Neural progenitor cell (in vitro differentiated cells): ENCODE measurements at regions not wholly inside any gene's neighbourhood (a gene's known extent, or its start where the extent isn't known, plus 50 kb on each side); places are given as distances from the start of the nearest gene placed in this dataset.

Experiments used
- DNase-seq: peaks from one replicate; pipeline ENCODE4 v3.0.0-alpha.2; 2016; ENCODE audit warnings: low spot score
- H2AFZ ChIP-seq: fragments of 200-600 bp; sonication (generic); replicated peaks from 2 replicates; pipeline ENCODE4 v1.6.1; 2016; ENCODE audit warnings: antibody characterized with exemption
- H3F3A ChIP-seq: fragments of 200-600 bp; sonication (generic); 2 replicates; pipeline ENCODE4 v1.6.1; 2016; ENCODE audit warnings: antibody characterized with exemption, low read depth
- H3K27ac ChIP-seq: fragments of 200-600 bp; sonication (generic); 2 replicates; pipeline ENCODE4 v1.5.1; 2016; ENCODE audit warnings: mild to moderate bottlenecking
- H3K27me3 ChIP-seq: fragments of 200-600 bp; sonication (generic); 2 replicates; pipeline ENCODE4 v1.6.1; 2016; ENCODE audit warnings: mild to moderate bottlenecking, moderate library complexity
- H3K36me3 ChIP-seq: fragments of 200-600 bp; sonication (generic); 2 replicates; pipeline ENCODE4 v1.5.1; 2016
- H3K4me1 ChIP-seq: fragments of 200-600 bp; sonication (generic); 2 replicates; pipeline ENCODE4 v1.6.1; 2016; ENCODE audit warnings: mixed run types
- H3K4me2 ChIP-seq: fragments of 200-600 bp; sonication (generic); 2 replicates; pipeline ENCODE4 v1.6.1; 2016
- H3K4me3 ChIP-seq: fragments of 200-600 bp; sonication (generic); 2 replicates; pipeline ENCODE4 v1.5.1; 2016
- H3K79me2 ChIP-seq: fragments of 200-600 bp; sonication (generic); 2 replicates; pipeline ENCODE4 v1.6.1; 2016; ENCODE audit warnings: low read depth
- H3K9ac ChIP-seq: fragments of 200-600 bp; sonication (generic); 2 replicates; pipeline ENCODE4 v1.6.1; 2016
- H3K9me3 ChIP-seq: fragments of 200-600 bp; sonication (generic); 2 replicates; pipeline ENCODE4 v1.5.1; 2016; ENCODE audit warnings: low read depth
- H4K20me1 ChIP-seq: fragments of 200-600 bp; sonication (generic); 2 replicates; pipeline ENCODE4 v1.6.1; 2016; ENCODE audit warnings: low read depth
- H3K27ac Mint-ChIP-seq: 3 replicates; pipeline ENCODE4 v1.8.0; 2021; ENCODE audit warnings: mixed read lengths
- H3K27me3 Mint-ChIP-seq: 2 replicates; pipeline ENCODE4 v1.8.0; 2022; ENCODE audit warnings: low read depth, mild to moderate bottlenecking, inconsistent platforms, moderate library complexity, mixed read lengths; ENCODE audit not compliant: insufficient read depth
- H3K36me3 Mint-ChIP-seq: 3 replicates; pipeline ENCODE4 v1.8.0; 2021; ENCODE audit warnings: mixed read lengths
- H3K4me1 Mint-ChIP-seq: 3 replicates; pipeline ENCODE4 v1.8.0; 2021; ENCODE audit warnings: mixed read lengths
- H3K4me3 Mint-ChIP-seq: 3 replicates; pipeline ENCODE4 v1.8.0; 2021; ENCODE audit warnings: mild to moderate bottlenecking, moderate library complexity, mixed read lengths
- H3K9me3 Mint-ChIP-seq: 3 replicates; pipeline ENCODE4 v1.8.0; 2020; ENCODE audit warnings: mixed read lengths
- EZH2 ChIP-seq: fragments of 200-600 bp; sonication (generic); IDR thresholded peaks from 2 replicates; pipeline ENCODE4 v1.6.1; 2017; ENCODE audit warnings: antibody characterized with exemption, mild to moderate bottlenecking, moderate library complexity
- EZH2phosphoT487 ChIP-seq: fragments of 200-600 bp; sonication (generic); IDR thresholded peaks from 2 replicates; pipeline ENCODE4 v1.6.1; 2017; ENCODE audit warnings: antibody characterized with exemption
- TF ChIP-seq, protein P1 (sequence below): fragments of 200-600 bp; sonication (generic); IDR thresholded peaks from 2 replicates; pipeline ENCODE4 v1.5.1; 2017; ENCODE audit warnings: antibody characterized with exemption, mild to moderate bottlenecking

DNA sequence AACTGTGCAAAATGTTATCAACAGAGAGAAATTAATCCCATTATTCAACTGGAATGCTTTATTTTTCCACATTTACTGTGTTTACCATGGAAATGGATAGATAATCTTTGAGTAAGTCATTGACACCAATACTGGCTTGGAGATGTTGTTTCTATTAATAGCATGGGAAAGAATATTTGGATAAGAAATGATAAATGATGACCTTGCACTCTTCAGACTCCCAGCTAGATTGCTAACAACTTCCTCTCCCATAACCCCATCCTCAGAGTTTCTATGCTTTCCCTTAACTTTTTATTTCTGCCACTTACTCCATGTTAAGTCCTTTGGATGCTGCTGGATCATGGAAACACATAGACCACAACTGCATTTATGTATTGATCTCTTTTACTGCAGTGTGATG is 182.5 kb downstream of the FNDC1 start:
- H3K27ac ChIP-seq, result no peak overlapping the region
- H3K4me1 ChIP-seq, result no peaks in the 10 kb centered on the region
- Mint-ChIP-seq H3K27ac (no peak overlapping the region), H3K4me3 (no peak overlapping the region), H3K4me1 (no peaks in the 10 kb centered on the region), H3K27me3 (peaks cover 4% of the 10 kb centered on the region), H3K9me3 (no peaks in the 10 kb centered on the region), H3K36me3 (no peaks in the 10 kb centered on the region)
- TF ChIP-seq EZH2phosphoT487, result no peak
- no peak for TF ChIP-seq EZH2
- TF ChIP-seq, protein P1, sequence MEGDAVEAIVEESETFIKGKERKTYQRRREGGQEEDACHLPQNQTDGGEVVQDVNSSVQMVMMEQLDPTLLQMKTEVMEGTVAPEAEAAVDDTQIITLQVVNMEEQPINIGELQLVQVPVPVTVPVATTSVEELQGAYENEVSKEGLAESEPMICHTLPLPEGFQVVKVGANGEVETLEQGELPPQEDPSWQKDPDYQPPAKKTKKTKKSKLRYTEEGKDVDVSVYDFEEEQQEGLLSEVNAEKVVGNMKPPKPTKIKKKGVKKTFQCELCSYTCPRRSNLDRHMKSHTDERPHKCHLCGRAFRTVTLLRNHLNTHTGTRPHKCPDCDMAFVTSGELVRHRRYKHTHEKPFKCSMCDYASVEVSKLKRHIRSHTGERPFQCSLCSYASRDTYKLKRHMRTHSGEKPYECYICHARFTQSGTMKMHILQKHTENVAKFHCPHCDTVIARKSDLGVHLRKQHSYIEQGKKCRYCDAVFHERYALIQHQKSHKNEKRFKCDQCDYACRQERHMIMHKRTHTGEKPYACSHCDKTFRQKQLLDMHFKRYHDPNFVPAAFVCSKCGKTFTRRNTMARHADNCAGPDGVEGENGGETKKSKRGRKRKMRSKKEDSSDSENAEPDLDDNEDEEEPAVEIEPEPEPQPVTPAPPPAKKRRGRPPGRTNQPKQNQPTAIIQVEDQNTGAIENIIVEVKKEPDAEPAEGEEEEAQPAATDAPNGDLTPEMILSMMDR, result no peak
- no peaks in the 10 kb centered on the region for H3K27me3 ChIP-seq
- H2AFZ ChIP-seq, result no peak overlapping the region
- no peak overlapping the region for H3K4me3 ChIP-seq
- H3K9me3 ChIP-seq, result no peaks in the 10 kb centered on the region
- no peaks in the 10 kb centered on the region for H3K36me3 ChIP-seq
- H3K4me2 ChIP-seq, result no peak overlapping the region
- no peak overlapping the region for H3K9ac ChIP-seq
- H4K20me1 ChIP-seq, result no peaks in the 10 kb centered on the region
- H3K79me2 ChIP-seq, result no peaks in the 10 kb centered on the region
- no peaks in the 10 kb centered on the region for H3F3A ChIP-seq
- no peak for DNase-seq

DNA sequence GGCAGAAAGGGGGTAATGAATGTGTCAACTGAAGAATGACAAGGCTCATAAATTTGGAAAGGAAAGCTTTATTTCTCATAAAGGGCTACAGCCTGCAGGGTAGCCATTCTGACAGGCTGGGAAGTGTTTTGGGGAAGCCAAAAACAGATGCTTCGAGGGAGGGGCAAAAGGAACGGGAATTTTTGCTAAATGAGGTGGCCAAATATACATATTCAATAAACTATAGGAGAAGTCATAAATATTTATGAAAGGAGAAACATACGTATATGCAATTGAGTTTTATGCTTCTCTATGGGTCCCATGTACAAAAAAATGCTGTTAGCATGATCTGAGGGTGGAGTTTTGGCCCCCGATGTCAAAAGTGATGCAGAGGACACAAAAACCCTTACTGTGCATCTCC is 180.7 kb downstream of the FNDC1 start:
- H3K27me3 Mint-ChIP-seq, result peaks cover 4% of the 10 kb centered on the region
- Histone ChIP-seq H3K27ac (no peak overlapping the region), H3K79me2 (no peaks in the 10 kb centered on the region), H3K4me2 (no peak overlapping the region), H4K20me1 (no peaks in the 10 kb centered on the region), H3K4me1 (no peaks in the 10 kb centered on the region), H2AFZ (no peak overlapping the region), H3K9ac (no peak overlapping the region), H3K4me3 (no peak overlapping the region), H3K9me3 (no peaks in the 10 kb centered on the region), H3K27me3 (no peaks in the 10 kb centered on the region), H3K36me3 (no peaks in the 10 kb centered on the region), H3F3A (no peaks in the 10 kb centered on the region)
- no peak overlapping the region for H3K27ac Mint-ChIP-seq
- H3K4me1 Mint-ChIP-seq, result no peaks in the 10 kb centered on the region
- no peak for DNase-seq
- TF ChIP-seq EZH2, result no peak
- no peak for TF ChIP-seq EZH2phosphoT487
- TF ChIP-seq, protein P1, result no peak
- H3K36me3 Mint-ChIP-seq, result no peaks in the 10 kb centered on the region
- peak overlapping the region; percentile 17 for H3K4me3 Mint-ChIP-seq
- H3K9me3 Mint-ChIP-seq, result no peaks in the 10 kb centered on the region

DNA sequence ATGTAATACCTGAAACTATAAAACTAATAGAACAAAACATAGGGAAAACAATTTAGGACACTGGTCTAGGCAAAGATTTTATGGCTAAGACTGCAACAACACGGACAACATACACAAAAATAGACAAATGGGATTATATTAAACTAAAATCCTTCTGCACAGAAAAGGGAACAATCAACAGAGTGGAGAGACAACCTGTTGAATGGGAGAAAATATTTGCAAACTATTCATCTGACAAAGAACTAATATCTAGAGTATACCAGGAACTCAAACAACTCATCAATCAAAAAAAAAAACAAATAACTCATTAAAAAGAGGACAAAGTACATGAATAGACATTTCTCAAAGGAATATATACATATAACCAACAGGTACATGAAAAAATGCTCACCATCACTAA is 174.5 kb downstream of the FNDC1 start:
- Mint-ChIP-seq H3K27ac (no peak overlapping the region), H3K36me3 (no peaks in the 10 kb centered on the region), H3K4me1 (no peaks in the 10 kb centered on the region), H3K27me3 (no peaks in the 10 kb centered on the region), H3K9me3 (peaks cover 7% of the 10 kb centered on the region), H3K4me3 (no peak overlapping the region)
- H3K4me3 ChIP-seq, result no peak overlapping the region
- no peak for DNase-seq
- H3K9ac ChIP-seq, result no peak overlapping the region
- no peak for TF ChIP-seq EZH2
- no peak for TF ChIP-seq EZH2phosphoT487
- TF ChIP-seq, protein P1, result no peak
- H3K36me3 ChIP-seq, result no peaks in the 10 kb centered on the region
- H3K79me2 ChIP-seq, result no peaks in the 10 kb centered on the region
- no peaks in the 10 kb centered on the region for H3F3A ChIP-seq
- no peak overlapping the region for H3K4me2 ChIP-seq
- peaks cover 4% of the 10 kb centered on the region for H3K27me3 ChIP-seq
- peaks cover 5% of the 10 kb centered on the region for H3K9me3 ChIP-seq
- H4K20me1 ChIP-seq, result no peaks in the 10 kb centered on the region
- H2AFZ ChIP-seq, result no peak overlapping the region
- H3K27ac ChIP-seq, result no peak overlapping the region
- H3K4me1 ChIP-seq, result no peaks in the 10 kb centered on the region
